HS-27A (cell line): ENCODE measurements at regions not wholly inside any gene's neighbourhood (a gene's known extent, or its start where the extent isn't known, plus 50 kb on each side); places are given as distances from the start of the nearest gene placed in this dataset.

ENCODE experiments used
- DNase-seq: peaks from one replicate; pipeline ENCODE4 v3.0.0-alpha.2; 2012; ENCODE audit warnings: low read depth, missing footprints

DNA sequence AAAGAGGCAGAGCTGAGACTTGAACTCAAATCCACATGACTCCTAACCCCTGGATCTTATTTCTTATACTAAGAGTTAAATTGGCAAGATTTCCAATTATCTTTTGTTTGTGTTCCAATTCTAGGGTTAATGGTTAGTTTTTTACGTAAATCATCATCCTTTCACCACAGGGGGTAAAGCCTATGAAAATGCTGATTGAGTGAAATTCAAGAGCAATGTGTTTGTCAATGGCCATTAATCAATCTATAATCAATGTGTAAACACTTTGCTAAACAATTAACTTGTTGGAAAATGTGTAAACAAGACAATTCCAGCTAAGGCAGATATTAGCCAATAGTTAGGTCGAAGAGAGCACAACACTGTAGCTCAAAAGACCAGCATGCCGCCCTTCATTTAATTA, 376.5 kb upstream of the ACVR2A start:
- no peak for DNase-seq

DNA sequence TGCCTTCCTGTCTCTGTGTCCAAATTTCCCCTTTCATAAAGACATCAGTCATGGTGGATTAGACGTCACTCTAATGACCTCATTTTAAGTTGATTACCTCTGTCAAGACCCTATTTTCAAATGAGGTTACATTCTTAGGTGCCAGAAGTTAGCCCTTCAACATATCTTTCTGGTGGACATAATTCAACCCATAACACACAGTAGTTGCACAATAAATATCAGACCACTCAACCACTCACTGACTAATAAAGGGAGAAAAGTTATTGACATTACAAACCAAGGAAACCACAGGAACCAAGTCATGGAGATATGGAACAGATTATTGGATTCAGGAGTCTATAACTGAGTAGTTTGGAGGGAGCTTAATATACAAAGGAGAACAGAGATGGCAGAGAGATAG, 377.4 kb upstream of the ACVR2A start:
- DNase-seq: no peak

DNA sequence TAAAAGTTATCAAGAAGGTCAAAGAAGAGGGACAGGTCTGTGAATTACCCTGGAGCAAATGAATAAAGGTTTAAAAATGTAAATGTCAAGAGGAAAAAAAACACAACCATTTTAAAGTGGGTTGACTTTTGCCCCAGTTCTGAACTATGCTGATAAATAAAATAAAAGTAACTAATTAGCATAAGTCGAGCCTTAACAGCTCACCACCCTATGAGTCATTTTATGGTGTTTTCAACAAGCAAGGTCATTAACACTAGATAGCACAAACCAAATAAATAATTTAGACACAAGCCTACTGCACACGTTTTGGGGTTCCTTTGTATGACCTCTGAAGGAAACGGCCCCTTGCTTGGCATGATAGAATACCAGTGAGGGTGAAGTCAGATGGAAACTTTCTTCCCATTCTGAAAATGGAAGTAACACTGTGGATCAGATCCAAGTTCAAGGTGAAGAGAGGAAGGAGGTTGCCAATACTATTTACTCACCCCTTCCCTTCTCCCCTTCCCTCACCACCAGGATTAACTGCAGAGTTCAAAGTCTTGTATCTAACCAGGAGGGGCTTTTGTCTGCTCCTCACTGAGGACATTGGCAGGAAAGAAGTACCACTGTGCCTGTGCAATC, 380.0 kb upstream of the ACVR2A start:
- DNase-seq: no peak

DNA sequence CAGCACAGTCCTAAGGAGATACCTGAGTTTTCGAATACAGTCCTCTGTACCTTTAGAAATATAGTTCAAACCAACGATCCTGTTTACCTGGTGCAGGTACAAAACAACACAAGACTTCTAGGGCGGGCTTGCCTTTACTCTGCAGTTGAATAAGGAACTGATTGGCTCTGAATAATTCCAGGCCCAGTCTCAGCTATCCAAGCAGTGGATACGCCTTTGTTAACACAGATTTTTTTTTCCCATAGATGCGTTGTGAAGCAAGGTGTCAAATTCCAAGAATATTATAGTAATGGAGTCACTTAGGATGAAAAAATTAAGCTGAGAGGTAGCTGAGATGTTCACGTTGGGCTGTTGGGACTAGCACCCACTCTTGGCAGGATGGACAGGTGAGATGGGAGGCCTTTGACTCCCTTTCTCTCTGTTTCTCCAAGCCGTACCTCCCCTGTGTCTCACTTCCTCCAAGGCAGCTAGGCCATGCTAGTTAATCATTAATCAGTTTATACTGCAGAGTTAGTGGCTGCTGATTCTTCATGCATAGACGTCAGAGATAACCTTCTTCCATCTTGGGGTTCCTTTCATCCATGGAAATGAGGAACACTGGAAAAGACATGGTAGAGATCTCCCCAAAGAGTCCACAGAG, 380.8 kb upstream of the ACVR2A start:
- DNase-seq: no peak

DNA sequence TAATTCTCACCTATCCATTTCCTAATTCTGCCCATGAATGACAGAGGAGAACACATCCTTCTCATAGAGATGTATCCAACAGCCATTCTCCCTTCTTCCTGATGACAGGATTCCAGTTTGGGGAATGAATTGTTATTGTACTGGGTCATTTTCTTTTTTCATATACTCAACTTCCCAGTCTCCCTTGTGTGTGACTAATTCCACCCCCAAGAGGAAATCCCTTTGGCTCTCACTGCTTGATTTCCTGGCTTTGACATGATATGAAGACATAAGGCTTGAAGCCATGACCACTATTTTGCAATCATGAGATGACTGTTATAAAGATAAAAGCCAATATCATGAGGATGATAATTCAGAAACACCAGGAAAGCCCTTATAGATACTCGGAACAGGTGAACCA, 384.7 kb upstream of the ACVR2A start:
- DNase-seq: no peak

DNA sequence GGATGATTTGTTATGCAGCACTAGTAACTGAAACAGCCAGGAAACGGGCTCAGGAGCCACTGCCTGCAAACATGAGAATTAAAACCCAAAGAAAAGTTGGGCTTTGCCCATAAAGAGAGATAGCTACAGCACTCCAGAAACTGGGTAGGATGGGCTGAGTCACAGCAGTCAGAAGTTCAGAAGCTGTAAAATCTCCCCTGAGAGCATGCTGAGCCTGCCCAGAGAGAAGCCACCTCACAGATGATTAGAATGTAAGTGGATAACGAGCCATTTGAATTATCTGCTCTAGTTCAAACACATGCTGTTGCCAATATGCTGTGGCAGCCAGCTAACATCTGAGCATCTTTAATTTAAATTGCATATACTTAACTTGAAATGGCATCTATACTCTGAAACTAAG, 388.1 kb upstream of the ACVR2A start:
- no peak for DNase-seq

DNA sequence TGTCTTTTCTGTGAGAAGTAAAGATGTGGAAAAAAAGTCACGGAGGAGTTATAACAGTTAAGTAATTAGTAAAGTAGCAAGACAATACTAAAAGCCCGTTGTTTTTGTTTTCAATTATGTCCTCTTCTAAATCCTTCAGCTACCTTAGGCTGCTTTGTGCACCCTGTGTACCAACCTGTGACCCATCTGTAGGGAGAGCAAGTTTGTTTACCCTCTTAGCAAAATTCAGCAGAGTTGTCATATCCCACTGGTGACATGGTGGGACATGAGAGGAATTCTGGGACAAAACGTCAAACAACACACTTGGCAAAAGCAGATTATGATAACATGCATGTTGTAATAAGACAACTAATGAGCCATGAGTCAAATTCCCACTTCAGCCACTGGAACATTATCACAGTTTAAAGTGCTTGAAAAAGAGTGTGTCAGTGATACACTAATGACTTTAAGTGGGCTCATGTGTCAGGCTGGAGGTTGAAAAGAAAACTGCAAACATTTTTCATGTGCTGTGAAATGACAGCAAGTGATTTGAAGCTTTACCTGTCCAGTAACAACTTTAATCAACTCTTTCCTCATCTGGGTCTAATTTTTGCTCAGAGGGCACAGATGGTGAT, 392.8 kb upstream of the ACVR2A start:
- DNase-seq: no peak

DNA sequence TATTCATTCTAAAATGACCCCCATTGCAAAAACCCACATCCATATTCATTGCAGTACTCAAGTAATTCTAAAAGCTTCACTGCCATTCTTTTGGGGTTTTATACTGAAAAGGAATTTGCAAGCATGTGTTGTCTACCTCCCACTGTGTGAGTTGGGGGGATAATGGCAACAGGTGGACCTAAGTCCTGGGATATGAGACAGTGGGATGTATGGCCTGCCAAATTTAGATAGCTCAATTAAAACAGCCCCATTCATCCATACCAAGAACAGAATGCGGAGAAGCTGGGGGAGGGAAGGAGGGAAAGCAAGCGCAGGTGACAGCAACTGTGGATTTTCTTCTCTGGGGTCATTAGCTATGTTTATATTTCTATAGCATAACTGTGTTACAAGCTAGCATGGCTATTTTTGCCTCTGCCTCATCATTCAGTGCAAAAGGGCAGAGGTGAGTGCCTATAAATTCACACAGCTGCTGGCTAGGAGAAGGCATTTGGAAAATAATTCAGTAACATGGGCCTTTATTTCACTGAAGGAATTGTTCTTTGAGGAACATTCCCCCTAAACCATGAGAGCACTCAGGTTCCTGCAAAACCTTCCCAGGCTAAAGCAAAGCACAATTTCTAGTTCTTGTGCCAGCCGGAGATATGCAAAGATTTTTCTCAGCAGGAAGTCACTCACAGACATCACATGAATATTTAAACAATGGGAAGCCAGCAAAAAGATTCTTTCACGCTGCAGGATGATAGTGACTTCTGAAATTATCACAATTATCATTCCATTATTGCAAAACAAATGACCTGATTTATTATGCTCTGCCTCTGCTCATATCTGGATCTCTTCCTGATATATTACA, 393.9 kb upstream of the ACVR2A start:
- DNase-seq: no peak

DNA sequence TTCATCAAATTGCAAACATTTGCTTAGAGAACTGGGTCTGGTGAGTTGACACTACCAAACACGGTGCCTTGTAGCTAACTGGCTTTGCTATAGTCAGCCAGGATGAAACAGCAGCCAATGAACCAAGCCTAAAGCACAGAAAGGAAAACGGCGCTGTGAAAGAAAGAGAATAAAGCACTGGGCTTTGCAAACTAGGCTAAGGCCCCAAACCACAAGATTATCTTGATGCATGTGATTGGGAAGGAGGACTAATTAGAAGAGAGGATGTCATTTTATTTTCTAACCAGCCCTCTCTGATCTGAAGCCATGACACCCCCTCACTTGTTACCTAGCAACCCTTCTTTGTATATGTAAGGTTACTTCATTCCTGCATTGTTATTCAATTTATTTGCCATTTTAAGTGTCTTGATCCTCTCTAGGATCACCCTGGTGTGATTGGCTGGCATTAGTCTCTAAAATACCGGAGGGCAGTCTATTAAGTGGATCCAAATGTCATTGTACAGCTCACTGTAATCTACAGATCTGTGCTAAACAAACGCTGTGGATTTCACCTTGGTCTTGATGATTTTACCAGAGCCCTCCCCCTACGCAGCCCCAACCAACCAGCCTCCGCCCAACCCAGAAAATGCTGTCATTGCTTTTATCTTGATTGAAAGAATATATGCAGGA, 395.4 kb upstream of the ACVR2A start:
- no peak for DNase-seq

DNA sequence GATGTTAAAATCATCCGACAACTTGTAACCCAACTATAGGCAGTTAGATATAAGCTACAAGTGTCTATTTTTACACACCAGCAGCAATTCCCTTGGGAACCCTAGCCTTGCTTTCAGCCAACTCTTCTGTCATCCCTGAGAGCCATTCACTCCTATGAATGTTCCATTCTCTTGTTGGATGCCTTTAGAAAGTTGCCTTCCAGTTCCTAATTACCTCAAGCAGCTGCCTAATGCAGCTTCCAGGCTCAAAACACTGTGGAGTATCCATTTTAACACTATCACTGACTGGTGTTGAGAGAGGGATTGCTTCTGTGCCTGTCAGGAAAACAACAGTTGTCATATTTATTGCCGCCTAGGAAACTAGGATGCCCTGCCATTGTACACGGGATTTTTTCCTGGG, 402.0 kb upstream of the ACVR2A start:
- no peak for DNase-seq

DNA sequence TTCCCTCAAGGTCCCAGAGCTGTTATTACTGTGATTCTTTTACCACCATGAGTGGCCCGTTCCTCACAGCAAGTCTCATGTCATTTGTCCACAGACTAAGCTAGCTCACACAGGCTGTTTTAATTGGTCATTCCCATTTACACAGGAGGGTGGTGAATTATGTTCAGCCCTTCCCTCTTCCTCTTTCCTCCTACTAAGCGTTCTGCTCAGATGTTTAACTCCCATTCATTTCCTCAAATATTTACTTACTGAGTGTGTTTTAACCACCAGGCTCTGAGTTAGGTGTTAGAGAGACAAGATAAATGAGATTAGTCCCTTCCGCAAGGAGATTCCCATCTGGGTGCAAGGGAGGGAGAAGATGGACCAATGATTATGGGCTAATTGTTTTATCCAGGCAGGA, 403.6 kb upstream of the ACVR2A start:
- no peak for DNase-seq

DNA sequence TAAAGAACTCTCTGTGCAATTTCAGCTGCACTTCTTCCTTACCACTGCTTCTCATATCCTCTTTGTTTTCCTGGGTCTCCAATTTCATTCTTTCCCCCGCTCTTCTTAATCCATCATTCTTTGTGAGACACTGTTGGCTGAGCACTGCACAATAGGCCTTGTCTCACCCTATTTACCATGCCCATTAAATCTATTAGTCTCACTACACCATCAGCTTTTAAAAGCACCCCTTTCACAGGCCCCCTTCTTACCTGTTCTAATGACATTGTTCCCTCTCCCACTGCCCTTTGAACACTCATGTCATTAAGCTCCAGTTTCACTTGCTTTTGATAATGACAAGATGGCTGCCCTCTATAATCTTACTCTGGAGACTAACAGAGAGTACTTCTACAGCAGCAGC, 404.1 kb upstream of the ACVR2A start:
- no peak for DNase-seq

DNA sequence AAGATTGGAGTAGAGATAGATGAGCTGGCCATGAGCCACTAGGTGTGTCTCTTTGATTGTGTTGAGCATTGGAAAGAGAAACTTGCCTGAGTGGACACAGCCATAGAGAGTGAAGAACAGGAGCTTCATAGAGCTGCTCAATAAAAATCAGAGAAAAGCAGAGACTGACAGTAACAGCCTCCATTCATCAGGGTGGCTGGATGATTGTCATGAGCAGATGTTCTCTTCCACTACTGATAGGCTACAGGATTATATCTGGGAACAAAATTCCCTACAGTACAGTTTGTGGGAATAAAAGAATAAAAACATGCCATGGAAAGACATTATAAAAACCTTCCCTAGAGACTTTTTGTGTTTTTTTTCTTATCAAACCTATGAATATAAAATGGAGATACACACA, 404.8 kb upstream of the ACVR2A start:
- DNase-seq: no peak

DNA sequence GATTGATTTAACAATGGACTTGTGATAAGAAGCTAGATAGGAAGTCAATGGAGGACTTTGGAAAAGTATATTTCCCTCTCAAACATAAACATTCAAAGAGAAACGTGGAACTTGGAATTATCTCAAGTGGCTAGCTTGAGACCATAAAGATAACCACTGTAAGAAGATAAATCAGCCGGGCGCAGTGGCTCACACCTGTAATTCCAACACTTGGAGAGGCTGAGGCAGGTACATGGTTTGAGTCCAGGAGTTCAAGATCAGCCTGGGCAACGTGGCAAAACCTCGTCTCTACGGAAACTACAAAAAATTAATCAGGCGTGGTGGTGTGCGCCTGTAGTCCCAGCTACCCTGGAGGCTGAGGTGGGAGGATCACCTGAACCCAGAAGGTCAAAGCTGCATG, 405.9 kb upstream of the ACVR2A start:
- DNase-seq: no peak

DNA sequence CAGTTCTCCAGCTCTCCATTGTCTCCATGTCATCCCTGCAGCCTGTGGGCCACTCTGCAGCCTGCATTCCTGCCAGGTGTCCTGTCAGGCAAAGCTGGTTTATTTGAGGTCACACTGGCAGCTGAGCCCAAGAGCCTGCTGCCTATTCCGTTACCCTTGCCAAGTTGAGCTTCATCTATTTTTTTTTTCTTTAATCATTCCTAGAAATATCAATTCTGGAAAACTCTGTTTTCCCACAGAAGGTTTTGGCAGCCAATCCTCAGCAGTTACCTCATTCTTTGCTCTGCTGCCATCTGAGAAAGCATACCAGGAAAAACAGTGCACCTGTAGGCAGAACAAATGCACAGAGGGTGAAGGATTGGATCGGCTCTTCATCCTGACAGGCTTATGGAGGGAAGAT, 411.0 kb upstream of the ACVR2A start:
- DNase-seq: no peak

DNA sequence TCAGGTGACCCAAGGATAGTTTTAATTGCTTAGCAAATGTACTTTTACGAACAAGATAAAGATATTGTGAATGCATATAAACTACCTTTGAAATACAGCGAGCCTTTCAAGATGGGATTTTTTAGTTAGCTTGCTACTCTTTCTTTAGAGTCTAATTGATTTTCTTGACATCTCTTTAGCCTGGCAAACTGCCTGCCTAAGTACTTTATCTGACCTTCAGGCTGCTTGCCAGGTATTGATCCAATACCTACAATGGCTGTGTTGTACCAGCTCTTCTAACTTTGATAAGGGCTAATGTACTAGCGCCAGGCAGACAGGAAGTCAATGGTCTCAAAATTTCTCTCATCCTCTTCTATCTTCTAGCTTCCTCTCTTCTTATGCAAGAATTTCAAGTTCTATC, 414.4 kb upstream of the ACVR2A start:
- no peak for DNase-seq

DNA sequence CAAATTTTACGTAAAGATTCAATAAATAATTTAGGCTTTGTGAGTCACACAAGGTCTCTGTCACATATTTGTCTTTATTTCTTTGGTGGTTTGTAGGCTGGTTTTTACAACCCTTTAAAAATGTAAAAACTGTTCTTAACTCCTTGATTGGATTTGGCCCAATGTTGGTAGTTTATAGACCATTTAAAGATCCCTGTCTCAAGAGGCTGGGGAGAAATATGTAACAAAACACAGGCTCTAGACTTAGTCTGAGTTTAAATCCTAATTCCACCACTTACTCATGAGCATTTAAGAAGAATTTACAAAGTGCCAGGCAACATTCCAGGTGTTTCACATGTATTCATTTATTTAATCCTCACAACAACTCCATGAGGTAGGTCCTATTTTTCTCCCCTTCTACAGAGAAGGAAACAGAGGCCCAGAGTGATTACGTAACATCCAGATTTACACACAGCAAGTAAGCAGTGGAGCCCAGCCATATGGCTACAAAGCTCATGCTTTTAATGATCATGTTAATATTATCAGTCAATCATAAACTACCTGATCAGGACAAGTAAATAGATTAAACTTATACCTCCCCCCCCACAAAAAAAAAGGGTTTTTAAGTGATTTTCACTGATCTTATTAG, 416.6 kb upstream of the ACVR2A start:
- no peak for DNase-seq

DNA sequence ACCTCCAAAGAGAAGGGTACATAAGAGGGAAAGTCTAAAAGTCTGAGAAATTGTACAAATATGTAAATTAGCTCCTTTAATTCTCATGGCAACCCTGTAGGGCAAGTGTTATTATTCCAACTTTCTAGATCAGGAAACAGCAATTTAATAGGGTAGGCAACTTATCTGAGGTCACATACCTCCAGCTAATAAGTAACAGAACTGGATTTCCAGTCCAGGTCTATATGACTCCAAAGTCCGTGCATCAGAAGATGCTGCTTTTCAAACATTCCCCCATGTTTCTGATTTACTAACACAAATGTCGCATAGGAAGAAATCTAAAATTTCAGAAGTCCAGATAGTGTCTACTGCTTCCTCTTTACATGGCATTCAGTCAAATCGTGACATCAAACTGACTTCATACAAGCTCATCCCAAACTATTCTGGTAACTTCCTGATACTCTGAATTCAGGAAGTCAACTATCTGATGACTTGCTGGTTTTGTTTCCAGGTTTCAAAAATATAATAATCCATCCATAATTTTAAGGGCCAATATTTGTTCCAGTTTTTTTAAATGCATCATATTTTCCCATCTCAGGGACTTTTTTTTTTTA, 419.3 kb upstream of the ACVR2A start:
- no peak for DNase-seq

DNA sequence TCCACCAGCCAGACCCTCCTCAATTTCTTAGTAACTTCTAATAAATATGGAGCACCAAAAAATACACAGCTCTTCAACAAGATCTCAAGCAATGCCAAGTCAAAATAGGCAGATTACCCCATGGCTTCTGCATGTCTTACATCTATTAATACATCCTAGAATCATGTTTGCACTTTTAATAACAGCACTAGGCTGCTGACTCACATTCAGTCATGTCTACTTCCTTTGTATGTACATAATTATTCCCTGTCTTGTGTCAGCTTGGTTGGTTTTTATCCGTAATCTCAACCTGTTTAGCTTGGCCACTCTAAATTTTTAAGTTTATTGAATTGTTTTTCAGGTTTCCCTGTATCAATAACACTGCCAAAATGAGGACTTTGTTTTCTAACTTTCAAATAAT, 420.1 kb upstream of the ACVR2A start:
- no peak for DNase-seq

DNA sequence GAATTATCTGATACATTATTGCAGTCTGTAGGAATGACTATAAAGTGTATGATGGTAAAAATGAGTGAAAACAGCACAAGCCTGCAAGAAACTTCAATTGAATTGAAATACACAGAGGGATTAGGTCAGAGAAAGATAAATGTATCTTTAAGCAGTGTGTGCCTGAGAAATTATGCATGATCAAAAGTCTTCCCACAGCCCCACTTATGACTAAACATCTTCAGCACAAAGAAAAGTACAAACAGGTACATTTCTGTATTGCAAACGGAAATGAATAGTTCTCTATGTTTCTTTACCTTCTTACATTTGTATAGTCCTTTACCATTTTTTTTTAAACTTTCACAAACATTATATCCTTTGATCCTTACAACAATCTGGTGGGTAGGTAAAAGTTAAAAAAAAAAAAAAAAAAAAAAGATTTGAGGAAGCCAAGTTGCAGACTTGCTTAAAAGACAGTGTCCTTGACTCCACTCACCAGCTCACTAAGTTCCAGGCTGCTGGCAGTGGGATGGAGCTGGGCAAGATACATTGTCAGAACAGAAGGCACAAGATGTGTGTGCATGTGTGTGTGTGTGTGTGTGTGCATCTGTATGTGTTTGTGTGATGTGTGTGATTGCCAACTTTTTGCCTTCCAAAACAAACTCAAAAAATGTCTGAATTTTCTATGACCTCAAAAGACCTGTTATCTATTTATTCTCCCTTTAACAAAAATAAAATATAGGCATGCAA, 423.7 kb upstream of the ACVR2A start:
- no peak for DNase-seq

DNA sequence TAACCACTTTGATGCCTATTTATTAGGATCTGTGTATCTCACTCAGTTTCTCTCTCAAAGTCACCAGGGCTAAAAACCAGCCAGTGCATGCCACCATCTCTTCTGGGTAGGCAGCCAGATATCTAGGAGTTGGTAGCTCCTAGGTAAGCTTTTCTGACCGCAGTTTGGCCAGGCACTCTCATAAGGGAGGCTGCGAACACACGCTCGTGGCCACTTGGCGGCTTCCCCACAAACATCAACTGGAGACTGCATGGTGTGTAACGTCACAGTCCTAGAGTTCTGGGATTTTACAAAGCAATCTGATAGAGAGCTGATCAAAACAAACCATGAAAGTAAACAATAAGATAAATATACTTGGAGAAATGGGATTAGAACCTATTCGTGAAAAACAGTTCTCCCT, 424.3 kb upstream of the ACVR2A start:
- DNase-seq: no peak
